Stimulated activated CD4-positive, alpha-beta T cell treated with anti-CD3 and anti-CD28 coated beads, Interleukin-4, amount 100 ng/mL, for 4 hours (primary cell): ENCODE measurements at regions not wholly inside any gene's neighbourhood (a gene's known extent, or its start where the extent isn't known, plus 50 kb on each side); places are given as distances from the start of the nearest gene placed in this dataset.

Source experiments
- DNase-seq, 2 experiments: peaks; one replicate each; pipeline ENCODE4 v3.0.0-alpha.2; 2020

DNA sequence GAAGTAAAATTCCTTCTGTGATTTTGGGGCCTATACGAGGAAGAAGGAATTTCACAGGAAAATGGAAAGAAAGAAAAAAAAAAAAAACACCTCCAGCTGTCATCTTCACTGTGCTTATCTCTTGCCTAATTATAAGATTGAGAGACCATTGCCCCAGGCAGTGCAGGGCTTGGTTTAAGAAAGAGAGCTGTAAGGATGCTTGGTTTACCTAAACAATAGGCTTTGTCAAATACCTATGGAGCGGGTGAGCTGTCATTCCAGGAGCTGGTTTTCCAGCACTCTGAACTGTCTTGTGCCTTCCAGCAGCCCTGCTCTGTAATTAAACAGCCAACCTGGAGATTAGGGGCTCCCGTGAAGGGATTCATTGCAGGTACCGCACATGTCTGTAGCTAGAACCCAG, 137.8 kb downstream of the EDN3 start:
- no peak for DNase-seq

DNA sequence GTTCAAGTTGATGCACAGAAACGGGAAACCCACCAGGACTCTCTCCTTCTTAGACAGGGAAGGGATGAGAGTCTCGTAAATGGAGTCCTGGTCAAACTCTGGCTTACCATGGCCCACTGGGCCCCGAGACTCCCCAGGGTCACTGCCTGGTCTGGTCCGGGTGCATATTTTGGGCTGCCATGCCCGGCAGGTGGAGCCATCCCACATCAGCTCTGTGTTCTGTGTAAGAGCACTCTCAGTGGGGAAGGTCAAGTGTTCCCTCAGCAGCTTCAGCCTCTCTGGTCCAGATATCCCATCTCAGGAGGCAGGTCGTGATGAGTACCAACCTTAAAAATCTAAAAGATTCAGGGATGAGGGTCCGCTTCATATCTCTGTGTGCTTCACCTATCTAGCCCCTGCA, 138.8 kb downstream of the EDN3 start:
- DNase-seq: no peak

DNA sequence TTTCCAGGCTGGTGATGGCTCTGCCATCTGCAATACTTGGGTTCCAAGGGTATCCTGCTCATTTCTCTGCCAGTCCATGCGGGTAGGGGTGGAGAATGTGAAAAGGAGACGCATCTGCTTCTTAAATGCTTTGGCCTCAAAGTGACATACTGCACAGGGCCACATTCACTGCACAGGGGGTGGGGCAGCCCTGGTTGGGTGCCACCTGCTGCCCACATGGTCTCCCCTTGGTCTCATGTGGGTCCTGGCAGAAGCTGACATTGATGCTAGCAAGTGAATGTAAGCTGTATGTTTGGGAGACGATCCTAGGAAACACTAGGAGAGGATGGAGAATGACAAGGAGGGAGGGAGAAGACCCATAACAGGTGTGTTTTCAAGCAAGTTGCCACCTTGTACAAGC, 140.9 kb downstream of the EDN3 start:
- no peak for DNase-seq

DNA sequence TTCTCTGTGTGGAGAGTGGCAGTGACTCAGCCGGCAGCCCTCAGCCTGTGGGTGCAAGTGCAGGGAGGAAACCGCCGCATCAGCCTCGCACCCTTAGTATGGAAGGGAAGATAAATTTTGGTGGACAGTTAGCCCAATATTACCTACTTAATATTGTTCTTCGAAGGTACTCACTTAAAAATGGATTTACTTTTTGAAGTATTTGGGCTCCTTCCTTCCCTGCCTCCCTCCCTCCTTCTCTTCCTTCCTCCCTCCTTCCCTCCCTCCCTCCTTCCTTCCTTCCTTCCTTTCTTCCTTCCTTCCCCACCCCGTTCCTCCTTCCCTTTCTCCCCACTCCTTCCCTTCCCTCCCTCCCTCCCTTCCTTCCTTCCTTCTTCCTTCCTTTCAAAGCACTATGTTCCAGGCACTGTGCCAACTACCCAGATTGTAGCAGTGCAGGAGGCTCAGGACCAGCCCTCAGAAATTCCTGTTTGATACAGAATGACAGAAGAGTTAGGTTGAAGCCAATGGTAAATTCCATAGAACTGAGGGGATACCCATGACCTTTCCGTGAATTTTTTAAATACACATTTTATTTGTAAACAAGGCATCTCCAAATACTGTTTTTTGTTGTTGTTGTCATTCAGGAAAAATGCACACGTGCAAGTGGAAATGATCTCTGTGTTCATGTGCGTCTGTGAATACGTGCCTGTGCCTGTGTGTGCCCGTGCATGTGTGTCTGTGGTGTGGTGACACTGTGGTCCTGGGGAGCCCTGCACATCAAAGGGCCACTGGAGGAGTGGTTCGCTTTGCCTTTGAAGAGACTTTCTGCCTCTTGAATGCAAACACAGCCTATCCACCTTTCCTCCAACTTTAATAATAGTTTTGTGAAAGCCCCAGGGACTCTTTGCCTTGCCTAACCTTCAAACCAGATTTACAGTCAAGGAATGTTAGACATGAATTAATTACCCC, 141.7 kb downstream of the EDN3 start:
- no peak for DNase-seq

DNA sequence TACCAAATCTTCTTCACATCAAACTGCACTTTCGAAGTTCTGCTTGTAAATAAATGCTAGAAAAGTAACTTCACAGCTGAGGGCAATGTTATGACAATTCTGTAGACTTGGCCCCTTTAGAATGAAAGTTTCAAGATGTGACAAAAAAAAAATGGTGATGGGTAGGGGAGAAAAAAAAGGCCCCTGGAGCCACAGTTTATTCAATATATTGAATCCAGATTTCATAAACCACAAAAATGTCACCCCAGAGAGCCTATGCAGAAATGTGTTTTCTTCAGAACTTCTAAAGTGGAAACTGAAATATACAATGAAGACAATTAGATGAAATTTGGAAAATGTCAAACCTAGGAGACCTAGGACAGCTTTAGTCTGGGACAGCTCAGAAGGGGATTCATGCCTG, 143.1 kb downstream of the EDN3 start:
- no peak for DNase-seq

DNA sequence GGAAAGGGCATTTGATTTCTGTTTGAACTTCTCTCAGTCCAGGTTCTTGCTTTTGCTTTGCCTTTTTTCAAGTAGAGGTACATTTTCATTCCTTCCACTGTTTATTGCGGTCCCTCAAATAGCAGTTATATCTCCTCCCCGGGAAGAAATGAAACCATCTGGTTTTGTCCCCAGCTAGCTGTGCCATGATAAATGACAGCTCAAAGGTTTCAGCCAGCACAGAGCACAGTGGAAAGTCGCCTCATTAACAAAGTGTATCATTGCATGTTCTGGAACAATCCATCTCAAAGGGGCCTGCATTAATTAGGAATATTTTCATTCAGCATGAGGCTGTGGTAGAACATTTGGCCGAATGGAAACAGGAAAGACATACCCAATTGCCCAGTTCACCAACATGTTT, 146.0 kb downstream of the EDN3 start:
- DNase-seq: no peak

DNA sequence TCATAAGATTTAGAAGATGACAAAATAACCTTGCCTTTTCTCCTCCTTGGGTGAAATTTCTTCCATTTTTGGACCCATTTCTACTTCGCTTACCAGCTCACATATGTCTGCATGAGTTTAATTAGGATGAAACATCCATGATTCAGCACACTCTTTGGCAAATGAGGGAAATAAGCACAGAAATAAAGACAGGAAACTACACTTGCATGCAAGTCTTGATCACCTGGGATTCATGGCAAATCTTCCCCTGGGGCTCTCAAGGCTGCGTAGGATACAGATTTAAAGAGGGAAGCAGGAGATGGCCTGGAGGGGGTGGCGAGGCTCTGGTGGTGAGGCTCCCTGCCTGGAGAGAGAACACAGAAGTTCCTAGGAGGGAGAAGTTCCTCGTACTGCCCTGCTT, 147.8 kb downstream of the EDN3 start:
- no peak for DNase-seq

DNA sequence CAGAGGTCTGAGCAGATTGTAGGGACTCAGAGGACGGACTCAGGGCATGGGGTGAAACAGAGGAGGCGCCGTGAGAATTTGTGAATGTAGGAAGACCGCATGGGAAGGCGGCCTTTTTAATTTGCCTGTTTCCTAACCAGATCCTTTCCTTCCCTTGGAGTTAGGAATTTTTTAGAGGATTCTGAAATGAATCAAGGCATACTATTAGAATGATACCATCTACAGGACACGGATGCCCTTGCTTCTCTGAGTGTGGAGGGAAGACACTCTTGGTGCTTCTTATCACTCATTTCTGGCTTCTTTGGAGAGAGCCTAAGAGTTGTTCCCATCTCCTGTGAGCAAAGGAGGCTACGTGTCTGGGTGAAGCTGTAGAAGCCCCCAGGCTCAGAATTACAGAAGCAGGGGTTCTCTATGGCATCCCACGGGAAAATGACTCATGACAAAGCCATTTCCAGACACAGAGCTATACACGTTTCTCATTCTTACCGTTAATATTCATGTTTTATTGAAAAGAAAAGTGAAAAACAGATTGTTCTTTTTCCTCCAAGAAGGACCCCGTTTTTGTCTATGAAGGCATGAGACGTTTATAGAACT, 148.5 kb downstream of the EDN3 start:
- no peak for DNase-seq

DNA sequence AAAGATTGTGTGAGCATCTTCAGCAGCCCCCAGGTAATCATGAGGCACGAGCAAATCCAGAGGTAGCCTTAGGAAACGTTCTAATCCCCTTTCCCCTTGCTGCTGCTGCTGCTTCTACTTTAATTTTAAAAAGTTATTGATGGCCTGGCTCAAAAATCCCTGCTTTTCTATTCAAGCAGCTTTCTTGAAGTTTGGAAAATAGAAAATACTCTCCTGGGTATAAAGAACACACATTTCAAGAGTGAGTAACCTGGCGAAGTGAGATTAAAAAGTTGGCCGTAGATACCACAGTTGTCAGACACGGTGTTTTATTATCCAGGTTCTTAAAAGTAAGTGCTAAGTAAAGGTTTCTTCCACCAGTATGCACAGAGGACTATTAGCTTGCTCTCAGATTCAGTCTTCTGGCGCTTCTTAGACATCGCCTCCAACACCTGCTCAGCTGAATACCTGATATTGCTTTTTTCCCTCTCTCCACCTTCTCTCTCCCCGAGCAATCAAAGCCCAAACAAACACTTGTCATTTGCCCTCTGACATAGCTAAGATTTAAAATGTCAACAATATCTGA, 150.7 kb downstream of the EDN3 start:
- no peak for DNase-seq

DNA sequence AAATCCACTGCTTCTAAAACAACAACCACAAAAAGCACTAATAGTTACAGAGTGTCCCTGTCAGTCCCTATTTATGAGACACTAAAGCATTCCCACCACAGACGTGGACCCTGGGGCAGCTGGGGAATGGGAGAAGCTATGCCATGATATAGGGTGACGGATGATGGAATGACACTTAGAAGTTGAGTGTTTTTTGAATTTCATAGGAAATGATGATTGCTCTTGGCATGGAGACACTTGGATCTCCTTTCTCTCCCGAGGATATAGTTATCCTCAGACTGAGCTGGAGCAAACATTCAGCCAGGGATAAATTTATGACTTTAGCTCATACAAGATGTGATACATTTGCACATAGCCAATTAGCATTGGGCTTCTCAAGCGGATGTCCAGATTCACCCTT, 151.2 kb downstream of the EDN3 start:
- DNase-seq: no peak

DNA sequence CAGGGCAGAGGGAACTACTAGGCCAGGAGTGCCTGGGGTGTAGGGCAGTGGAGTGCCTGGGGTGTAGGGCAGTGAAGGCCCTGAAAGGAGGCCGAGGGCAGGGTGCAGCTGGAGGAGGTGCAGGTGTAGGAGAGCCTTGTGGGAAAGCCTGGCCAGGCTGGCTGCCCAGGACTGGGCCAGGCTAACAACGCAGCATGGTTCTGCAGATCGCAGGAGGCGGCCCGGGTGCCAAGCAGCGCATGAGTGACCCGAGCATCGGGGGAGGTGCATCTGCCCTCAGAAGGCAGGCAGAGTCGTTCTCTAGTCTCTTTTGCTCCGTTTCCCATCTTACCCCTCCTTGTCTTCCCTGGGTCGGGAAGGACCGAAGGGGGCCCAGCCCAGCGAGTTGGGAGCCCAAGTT, 151.5 kb upstream of the PHACTR3 start:
- DNase-seq: no peak

DNA sequence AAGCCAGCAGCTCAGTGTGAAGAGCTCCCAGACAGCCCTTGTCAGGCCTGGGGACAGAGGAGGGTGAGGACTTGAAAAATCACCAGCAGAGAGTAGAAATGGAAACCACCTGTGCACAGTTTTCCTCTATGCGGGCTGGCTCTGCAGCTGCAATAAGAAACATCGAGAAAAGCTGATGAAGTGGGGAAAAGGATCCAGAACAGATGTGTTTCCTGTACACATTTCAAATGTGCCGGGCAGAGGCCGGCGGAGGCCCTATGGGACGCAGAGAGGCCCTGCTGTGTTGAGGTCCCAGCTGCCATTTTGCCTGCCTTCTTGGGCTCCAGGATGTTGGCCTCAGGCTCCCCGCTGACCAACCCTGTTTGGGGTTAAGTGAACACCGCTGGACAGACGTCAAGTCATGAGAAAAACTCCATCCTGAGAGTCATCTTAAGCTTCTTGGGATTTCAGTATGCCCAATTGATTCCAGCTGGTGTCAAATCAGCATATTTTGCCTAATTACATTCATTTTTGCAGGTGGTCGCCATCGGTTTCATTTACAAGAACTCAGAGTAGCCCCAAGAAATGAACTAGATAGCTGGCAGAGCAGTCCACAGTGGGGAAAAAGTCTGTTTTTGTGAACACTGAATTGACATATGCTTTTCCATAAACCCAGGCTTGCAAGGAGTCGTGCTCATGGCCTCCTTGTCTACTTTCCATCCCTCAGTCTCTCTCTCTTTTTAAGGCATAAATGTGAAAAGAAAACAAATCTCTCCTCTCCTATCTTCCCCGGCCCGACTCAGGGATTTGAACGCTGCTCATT, 150.4 kb upstream of the PHACTR3 start:
- DNase-seq: no peak

DNA sequence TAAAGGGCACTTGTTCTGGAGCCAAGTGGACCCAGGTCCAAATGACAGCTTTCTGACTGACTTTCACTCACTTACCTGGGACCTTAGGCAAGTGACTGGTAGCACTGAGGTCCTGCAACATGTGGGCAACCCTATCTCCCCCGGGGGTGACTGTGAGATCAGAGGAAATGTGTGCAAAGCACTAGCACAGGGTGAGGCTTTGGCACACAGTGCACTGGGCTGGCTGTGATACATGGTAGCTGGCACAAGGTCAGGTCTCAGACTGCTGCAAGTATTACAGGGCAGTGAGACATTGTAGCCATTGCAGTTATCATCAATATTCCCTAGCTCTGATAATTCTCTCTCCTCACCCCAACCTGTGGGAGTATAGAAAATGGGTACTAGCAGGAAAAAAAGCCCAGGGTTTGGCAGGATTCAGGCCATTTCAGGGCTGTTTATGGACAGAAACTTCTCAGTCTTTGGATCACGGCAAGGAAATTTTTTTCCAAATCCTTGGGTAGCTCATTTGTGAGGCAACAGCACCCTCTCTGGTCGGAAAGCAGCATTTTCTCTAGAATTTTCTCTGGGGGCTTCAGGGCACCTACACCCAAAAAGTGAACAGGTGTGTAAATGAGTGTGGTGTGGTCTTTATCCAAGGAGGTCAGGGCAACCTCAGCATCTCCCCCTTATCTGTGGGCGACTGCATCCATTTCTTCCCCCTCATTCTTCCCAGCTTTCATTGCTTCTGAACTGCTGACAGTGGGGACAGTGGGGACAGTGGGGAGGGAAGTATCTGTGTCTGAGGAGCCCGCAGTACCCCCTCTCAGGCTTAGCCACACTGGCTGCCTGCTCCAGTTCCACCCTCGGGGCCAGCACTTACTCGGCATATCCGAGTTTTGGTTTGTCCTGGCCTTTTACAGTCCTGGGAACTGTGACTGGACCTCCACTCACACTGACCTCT, 148.7 kb upstream of the PHACTR3 start:
- DNase-seq: no peak

DNA sequence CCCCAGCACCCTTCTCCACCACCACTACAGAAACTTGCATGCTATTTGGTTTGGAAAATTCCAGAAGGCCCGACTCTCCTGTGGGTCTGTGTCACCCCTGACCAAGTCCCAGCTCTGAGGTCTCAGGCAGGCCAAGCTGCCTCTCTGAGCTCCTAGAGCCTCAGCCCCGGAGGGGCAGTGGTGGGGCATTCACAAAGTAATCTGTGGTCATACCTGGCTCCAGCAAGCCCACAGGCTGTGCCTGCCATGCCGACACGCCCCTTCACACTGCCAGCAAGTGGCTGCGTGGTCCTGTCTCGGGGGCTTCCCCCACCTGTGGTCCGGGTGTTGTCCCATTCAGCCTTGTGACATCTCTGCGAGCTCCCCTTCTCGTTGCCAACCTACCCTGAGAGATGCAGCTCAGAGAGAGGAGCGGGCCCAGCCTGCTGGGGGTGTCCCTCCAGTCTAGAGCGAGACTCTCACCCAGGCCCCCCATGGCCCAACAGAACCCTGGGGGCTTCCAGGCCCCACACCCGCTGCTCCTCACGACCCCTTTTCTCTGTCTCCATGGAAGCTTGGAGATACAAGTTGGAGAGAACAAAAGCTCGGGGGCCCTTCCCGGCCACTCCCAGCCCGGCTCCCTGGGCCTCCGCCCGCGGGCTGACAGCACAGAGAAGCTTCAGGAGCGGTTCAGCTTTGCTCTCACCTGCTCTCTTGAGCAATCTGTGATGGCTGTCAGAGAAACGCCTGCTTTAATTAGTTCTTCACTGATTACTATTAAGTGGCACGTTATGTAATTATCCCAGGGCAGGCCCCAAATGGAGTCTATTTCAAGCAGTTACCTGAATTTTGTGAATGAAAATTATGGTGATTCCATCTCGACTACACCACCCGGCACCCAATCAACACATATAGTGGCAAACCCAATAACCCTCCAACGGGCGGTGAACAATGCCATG, 147.7 kb upstream of the PHACTR3 start:
- DNase-seq: no peak

DNA sequence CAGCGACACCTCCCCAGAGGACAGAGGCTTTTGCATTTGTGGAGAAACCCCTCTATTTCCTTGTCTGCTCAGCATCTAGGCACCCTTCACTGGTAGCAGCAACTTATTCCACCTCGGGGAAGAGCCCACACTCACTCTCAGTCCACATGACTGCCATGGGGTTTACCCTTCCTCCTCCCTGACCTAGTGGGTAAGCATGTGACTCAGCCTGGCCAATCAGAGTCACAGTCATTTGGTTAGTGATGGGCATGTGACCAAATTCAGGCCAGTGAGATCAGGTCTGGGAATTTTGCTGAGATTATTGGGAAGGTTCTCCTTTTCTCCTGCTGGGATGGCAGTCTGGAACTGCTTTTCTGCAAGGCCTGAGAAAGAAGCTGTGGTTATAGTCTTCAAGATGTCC, 145.7 kb upstream of the PHACTR3 start:
- DNase-seq: no peak

DNA sequence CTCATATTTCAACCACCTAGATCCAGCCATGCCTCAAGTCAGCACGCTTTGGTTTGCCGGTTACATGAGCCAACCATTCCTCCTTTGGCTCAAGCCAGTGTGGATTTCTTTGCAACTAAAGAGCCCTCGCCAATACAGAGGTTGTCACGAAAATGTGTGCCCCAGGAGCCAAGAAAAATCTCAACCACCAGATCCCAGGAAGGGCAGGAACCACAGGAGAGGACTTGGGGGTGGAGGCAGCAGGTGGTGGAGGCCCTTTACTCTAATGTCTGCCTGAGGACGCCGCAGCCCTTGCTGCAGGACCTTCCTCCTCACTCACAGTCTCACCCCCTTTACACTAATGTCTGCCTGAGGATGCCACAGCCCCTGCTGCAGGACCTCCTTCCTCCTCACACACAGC, 144.8 kb upstream of the PHACTR3 start:
- DNase-seq: no peak

DNA sequence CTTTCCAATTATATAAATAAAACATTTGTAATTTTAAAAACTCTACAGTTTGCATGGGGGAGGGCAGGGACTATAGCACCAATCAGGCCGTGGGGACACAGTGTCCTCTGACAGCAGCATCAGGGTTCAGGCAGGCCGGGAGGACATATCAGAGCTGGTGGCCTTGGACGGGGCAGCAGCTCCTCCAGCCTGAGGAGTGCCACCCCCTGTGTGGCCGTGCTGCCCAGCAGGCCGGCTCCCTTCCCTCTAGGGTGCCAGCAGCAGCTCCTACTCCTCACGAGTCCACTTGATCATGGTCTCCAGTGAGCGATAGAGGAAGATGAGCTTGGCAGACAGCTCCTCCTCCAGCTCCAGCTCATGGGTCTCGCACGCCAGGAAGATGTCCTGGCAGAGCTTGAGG, 144.0 kb upstream of the PHACTR3 start:
- DNase-seq: no peak

DNA sequence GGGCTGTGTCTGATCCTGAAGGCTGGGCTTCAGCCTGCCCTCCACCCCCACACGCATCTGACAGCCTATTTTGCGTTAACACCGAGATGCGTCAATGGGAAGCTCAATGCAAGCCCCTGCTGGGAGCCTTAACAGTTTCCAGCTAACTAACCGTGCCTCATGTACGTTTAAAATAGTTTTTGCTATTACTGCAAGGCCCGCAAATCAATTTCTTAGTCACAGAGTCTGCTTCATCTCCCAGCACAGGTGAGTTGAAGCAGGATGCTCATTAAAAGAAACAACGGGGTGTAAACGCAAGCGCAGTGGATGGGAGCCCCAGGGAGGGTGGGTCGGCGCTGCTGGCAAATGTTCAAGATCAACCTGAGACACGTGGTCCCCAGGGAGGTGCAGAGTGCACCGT, 142.8 kb upstream of the PHACTR3 start:
- DNase-seq: no peak

DNA sequence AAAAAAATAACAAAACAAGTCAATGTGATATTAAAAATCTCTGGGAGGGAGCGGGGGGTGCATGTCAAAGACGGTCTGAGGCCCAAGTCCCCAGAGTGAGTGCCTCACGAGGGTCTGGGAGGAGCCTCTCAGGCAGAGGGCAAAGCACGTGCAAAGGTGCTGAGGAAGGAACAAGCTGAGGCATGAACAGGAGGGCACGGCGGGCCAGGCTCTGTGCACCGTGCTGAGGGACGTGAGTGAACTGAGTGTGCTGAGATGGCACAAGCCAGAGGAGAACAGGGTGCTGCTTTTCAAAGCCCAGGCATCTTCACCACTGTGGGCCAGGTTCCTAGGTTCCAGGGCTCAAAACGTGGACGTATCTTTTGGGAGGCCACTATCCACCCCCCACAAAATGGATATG, 142.1 kb upstream of the PHACTR3 start:
- DNase-seq: no peak

DNA sequence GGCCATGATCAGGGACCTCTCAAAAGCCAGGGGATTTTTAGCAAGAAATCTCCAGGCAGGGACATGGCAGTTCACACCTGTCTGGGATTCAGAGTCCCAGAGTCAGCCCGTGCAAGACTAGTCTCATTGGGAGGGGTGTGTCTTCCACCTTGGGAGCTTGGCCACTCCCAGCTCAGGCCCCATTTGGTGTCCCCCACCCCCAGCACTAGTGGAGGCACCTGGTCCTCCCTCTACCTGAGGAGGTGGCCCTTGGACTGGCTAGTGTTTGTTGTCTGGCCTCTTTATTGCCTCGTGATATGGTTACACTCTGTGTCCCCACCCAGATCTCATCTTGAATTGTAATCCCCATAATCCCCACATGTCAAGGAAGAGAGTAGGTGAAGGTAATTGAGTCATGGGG, 140.8 kb upstream of the PHACTR3 start:
- no peak for DNase-seq
